ENCODE measurements at regions not wholly inside any gene's neighbourhood (a gene's known extent, or its start where the extent isn't known, plus 50 kb on each side); places are given as distances from the start of the nearest gene placed in this dataset.

DNA sequence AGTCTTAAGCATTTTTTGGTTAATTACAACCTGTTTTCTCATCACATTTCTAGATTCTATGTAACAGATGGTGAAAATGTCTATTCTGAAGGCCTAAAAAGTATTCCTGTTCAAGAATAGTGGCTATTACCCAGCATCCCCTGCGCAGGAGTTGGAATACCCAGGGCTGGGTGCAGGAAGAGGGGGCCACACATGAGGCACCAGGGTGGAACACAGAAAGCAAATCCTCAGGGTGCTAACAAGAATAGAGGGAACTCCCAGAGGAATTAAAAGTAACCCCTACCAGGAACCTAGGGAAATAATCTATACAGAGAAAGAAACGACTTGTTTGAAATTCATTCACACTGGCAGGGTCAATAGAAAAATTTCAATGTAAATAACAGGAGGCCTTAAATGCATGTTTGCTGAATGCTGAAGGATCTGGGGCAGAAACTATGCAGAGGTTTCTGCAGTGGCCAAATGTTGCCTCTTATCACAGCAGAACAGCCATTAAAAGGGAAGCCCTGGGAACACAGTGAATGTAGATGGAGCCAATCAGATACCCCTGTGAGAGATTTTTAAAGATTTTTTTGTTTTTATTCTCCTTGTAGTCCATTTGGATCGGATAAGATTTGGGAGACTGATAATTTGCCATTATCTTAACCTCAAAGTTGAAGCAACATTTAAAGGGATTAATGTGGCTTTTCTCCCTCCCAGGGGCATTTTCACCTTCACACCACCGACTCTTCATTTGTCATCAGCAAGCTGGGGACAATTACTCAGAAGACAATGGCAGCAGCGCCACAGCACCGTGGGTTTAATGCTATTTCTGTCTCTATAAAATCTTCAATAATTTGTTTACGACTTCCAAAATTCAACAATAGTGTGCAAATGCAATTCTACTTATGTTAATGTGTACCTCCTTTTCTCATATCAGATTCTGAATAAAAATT, 196.0 kb upstream of the PSMD7 start:
- Histone ChIP-seq H3K4me3 (ENCODE audit: control insufficient read depth in 1 of 7, extremely low read depth in 1 of 7, insufficient read depth in 4 of 7, low read depth in 2 of 7, low read length in 6 of 7) (no peak overlapping the region), H3K9me3 (ENCODE audit: control extremely low read depth in 1 of 5, control insufficient read depth in 4 of 5, insufficient read depth in 2 of 5, low read depth in 1 of 5, low read length in 4 of 5) (no peaks in the 10 kb centered on the region), H3K27ac (ENCODE audit: insufficient read depth in 1 of 2, low read depth in 1 of 2, low read length in 2 of 2, poor library complexity in 1 of 2, severe bottlenecking in 2 of 2) (no peak overlapping the region), H3K4me1 (ENCODE audit: control extremely low read depth in 1 of 4, control insufficient read depth in 4 of 4, insufficient read depth in 4 of 4, low read length in 3 of 4) (no peaks in the 10 kb centered on the region), H3K36me3 (ENCODE audit: control insufficient read depth in 4 of 4, insufficient read depth in 4 of 4, low read length in 3 of 4) (no peaks in the 10 kb centered on the region), H3K27me3 (replicated peaks in 2 of 5; ENCODE audit: control insufficient read depth in 4 of 5, insufficient read depth in 5 of 5, low read length in 4 of 5) (no peaks in the 10 kb centered on the region)
- CTCF ChIA-PET, result no interaction called here
- POLR2A ChIA-PET, result no interaction called here
- peak in 1 of 3 donors; percentile 20 for DNase-seq
- WGBS (ENCODE audit: insufficient coverage), result 58% methylated on average over 2 of the region's 7 CpGs

- no peaks in the 10 kb centered on the region for H3K9me3 ChIP-seq (ENCODE audit: control extremely low read depth in 1 of 5, control insufficient read depth in 4 of 5, insufficient read depth in 2 of 5, low read depth in 1 of 5, low read length in 4 of 5)
- WGBS (ENCODE audit: insufficient coverage), result 94% methylated on average over 5 of the region's 8 CpGs
- POLR2A ChIA-PET, result no interaction called here
Observed at GRCh38 chr16:74099530-74099929, 197.1 kb upstream of the PSMD7 start.

GRCh38 chr16:74094962-74095361, 201.7 kb upstream of the PSMD7 start:
- H3K4me3 ChIP-seq (ENCODE audit: control insufficient read depth in 1 of 7, extremely low read depth in 1 of 7, insufficient read depth in 4 of 7, low read depth in 2 of 7, low read length in 6 of 7), result no peak overlapping the region
- H3K27ac ChIP-seq (ENCODE audit: insufficient read depth in 1 of 2, low read depth in 1 of 2, low read length in 2 of 2, poor library complexity in 1 of 2, severe bottlenecking in 2 of 2), result no peak overlapping the region
- H3K36me3 ChIP-seq (ENCODE audit: control insufficient read depth in 4 of 4, insufficient read depth in 4 of 4, low read length in 3 of 4), result no peaks in the 10 kb centered on the region
- POLR2A ChIA-PET, result no interaction called here
- no peaks in the 10 kb centered on the region for H3K9me3 ChIP-seq (ENCODE audit: control extremely low read depth in 1 of 5, control insufficient read depth in 4 of 5, insufficient read depth in 2 of 5, low read depth in 1 of 5, low read length in 4 of 5)
- peak in 1 of 3 donors; percentile 25 for DNase-seq
- CTCF ChIA-PET, result interaction anchor here (0.6 kb wide), 2 partner anchors 11 to 30 kb away, joined by 3 read pairs; no protein-coding TSS in a partner anchor
- no peaks in the 10 kb centered on the region for H3K27me3 ChIP-seq (replicated peaks in 2 of 5; ENCODE audit: control insufficient read depth in 4 of 5, insufficient read depth in 5 of 5, low read length in 4 of 5)
- WGBS (ENCODE audit: insufficient coverage), result 100% methylated on average over 1 of the region's 1 CpG
- peaks cover 0 to 4% (median 0%) of the 10 kb centered on the region in 4 experiments for H3K4me1 ChIP-seq (ENCODE audit: control extremely low read depth in 1 of 4, control insufficient read depth in 4 of 4, insufficient read depth in 4 of 4, low read length in 3 of 4)

More at GRCh38 chr16:74099530-74099929, 197.1 kb upstream of the PSMD7 start:
- no peaks in the 10 kb centered on the region for H3K36me3 ChIP-seq (ENCODE audit: control insufficient read depth in 4 of 4, insufficient read depth in 4 of 4, low read length in 3 of 4)
- DNase-seq, result no peak
- CTCF ChIA-PET, result no interaction called here
- no peak overlapping the region for H3K4me3 ChIP-seq (ENCODE audit: control insufficient read depth in 1 of 7, extremely low read depth in 1 of 7, insufficient read depth in 4 of 7, low read depth in 2 of 7, low read length in 6 of 7)
- peaks cover 0 to 2% (median 0%) of the 10 kb centered on the region in 4 experiments for H3K4me1 ChIP-seq (ENCODE audit: control extremely low read depth in 1 of 4, control insufficient read depth in 4 of 4, insufficient read depth in 4 of 4, low read length in 3 of 4)
- no peaks in the 10 kb centered on the region for H3K27me3 ChIP-seq (replicated peaks in 2 of 5; ENCODE audit: control insufficient read depth in 4 of 5, insufficient read depth in 5 of 5, low read length in 4 of 5)
- H3K27ac ChIP-seq (ENCODE audit: insufficient read depth in 1 of 2, low read depth in 1 of 2, low read length in 2 of 2, poor library complexity in 1 of 2, severe bottlenecking in 2 of 2), result no peak overlapping the region

- H3K27me3 ChIP-seq (replicated peaks in 2 of 5; ENCODE audit: control insufficient read depth in 4 of 5, insufficient read depth in 5 of 5, low read length in 4 of 5), result no peaks in the 10 kb centered on the region
- no peak overlapping the region for H3K27ac ChIP-seq (ENCODE audit: insufficient read depth in 1 of 2, low read depth in 1 of 2, low read length in 2 of 2, poor library complexity in 1 of 2, severe bottlenecking in 2 of 2)
- ChIA-PET POLR2A (no interaction called here), CTCF (interaction anchor here (0.6 kb wide), 1 partner anchor 10 kb away, joined by 3 read pairs; no protein-coding TSS in a partner anchor)
- no peaks in the 10 kb centered on the region for H3K9me3 ChIP-seq (ENCODE audit: control extremely low read depth in 1 of 5, control insufficient read depth in 4 of 5, insufficient read depth in 2 of 5, low read depth in 1 of 5, low read length in 4 of 5)
- no peak overlapping the region for H3K4me3 ChIP-seq (ENCODE audit: control insufficient read depth in 1 of 7, extremely low read depth in 1 of 7, insufficient read depth in 4 of 7, low read depth in 2 of 7, low read length in 6 of 7)
- H3K4me1 ChIP-seq (ENCODE audit: control extremely low read depth in 1 of 4, control insufficient read depth in 4 of 4, insufficient read depth in 4 of 4, low read length in 3 of 4), result peaks cover 0 to 4% (median 0%) of the 10 kb centered on the region in 4 experiments
- 90% methylated on average over 1 of the region's 4 CpGs for WGBS (ENCODE audit: insufficient coverage)
- DNase-seq, result no peak
- H3K36me3 ChIP-seq (ENCODE audit: control insufficient read depth in 4 of 4, insufficient read depth in 4 of 4, low read length in 3 of 4), result no peaks in the 10 kb centered on the region
Observed at GRCh38 chr16:74094514-74094913, 202.1 kb upstream of the PSMD7 start.

DNA sequence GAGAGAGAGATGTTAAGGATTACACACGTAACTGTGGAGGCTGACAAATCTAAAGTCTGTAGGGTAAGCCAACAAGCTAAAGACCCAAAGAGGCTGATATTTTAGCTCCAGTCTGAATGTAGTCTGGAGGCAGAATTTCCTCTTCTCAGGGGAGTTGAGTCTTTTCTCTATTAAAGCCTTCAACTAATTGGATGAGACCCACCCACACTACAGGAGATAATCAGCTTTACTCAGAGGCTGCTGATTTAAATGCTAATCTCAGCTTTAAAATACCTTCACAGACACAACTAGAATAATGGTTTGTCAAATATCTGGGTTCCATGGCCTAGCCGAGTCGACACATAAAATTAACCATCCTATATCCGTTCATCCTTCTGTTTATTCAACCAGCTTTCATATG, 204.3 kb upstream of the PSMD7 start:
- Histone ChIP-seq H3K4me3 (ENCODE audit: control insufficient read depth in 1 of 7, extremely low read depth in 1 of 7, insufficient read depth in 4 of 7, low read depth in 2 of 7, low read length in 6 of 7) (no peak overlapping the region), H3K36me3 (ENCODE audit: control insufficient read depth in 4 of 4, insufficient read depth in 4 of 4, low read length in 3 of 4) (no peaks in the 10 kb centered on the region), H3K27ac (ENCODE audit: insufficient read depth in 1 of 2, low read depth in 1 of 2, low read length in 2 of 2, poor library complexity in 1 of 2, severe bottlenecking in 2 of 2) (no peak overlapping the region), H3K27me3 (replicated peaks in 2 of 5; ENCODE audit: control insufficient read depth in 4 of 5, insufficient read depth in 5 of 5, low read length in 4 of 5) (no peaks in the 10 kb centered on the region), H3K9me3 (ENCODE audit: control extremely low read depth in 1 of 5, control insufficient read depth in 4 of 5, insufficient read depth in 2 of 5, low read depth in 1 of 5, low read length in 4 of 5) (no peaks in the 10 kb centered on the region), H3K4me1 (ENCODE audit: control extremely low read depth in 1 of 4, control insufficient read depth in 4 of 4, insufficient read depth in 4 of 4, low read length in 3 of 4) (peaks cover 0 to 4% (median 0%) of the 10 kb centered on the region in 4 experiments)
- ChIA-PET CTCF (interaction anchor here (1.4 kb wide), 1 partner anchor 16 kb away, joined by 4 read pairs; no protein-coding TSS in a partner anchor), POLR2A (interaction anchor here (0.6 kb wide), 1 partner anchor 1626 kb away, joined by 4 read pairs; no protein-coding TSS in a partner anchor)
- no CpG with 5 or more reads among the region's 4 CpGs for WGBS (ENCODE audit: insufficient coverage)
- no peak for DNase-seq

DNA sequence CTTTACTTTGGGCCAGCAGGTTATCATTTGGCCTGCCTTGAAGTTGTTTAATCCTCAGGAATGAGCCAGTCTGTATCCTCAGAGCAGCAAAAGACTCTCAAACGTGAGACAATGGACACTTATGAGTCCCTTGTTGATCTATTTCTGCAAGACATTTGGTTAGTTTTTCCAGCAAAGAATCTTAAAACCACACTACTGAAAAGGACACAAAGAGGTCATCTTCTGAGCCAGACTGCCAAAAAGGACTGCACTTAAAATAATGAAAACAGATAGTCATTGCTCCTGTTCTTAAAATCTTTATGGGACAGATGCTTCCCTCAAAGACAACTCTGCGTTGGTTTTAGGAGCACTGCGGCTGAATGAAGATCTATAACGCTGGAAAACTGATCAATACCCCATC, 205.7 kb upstream of the PSMD7 start:
- CTCF ChIA-PET, result no interaction called here

GRCh38 chr16:74083541-74083940, 213.1 kb upstream of the PSMD7 start:
- Histone ChIP-seq H3K27ac (ENCODE audit: insufficient read depth in 1 of 2, low read depth in 1 of 2, low read length in 2 of 2, poor library complexity in 1 of 2, severe bottlenecking in 2 of 2) (no peak overlapping the region), H3K4me1 (ENCODE audit: control extremely low read depth in 1 of 4, control insufficient read depth in 4 of 4, insufficient read depth in 4 of 4, low read length in 3 of 4) (peaks cover 0 to 10% (median 5%) of the 10 kb centered on the region in 4 experiments), H3K4me3 (ENCODE audit: control insufficient read depth in 1 of 7, extremely low read depth in 1 of 7, insufficient read depth in 4 of 7, low read depth in 2 of 7, low read length in 6 of 7) (no peak overlapping the region), H3K36me3 (ENCODE audit: control insufficient read depth in 4 of 4, insufficient read depth in 4 of 4, low read length in 3 of 4) (no peaks in the 10 kb centered on the region), H3K27me3 (replicated peaks in 2 of 5; ENCODE audit: control insufficient read depth in 4 of 5, insufficient read depth in 5 of 5, low read length in 4 of 5) (no peaks in the 10 kb centered on the region), H3K9me3 (ENCODE audit: control extremely low read depth in 1 of 5, control insufficient read depth in 4 of 5, insufficient read depth in 2 of 5, low read depth in 1 of 5, low read length in 4 of 5) (no peaks in the 10 kb centered on the region)
- ChIA-PET CTCF (interaction anchor here (1.7 kb wide), 1 partner anchor 48 kb away, joined by 3 read pairs; no protein-coding TSS in a partner anchor), POLR2A (no interaction called here)
- WGBS (ENCODE audit: insufficient coverage), result no CpG with 5 or more reads among the region's 3 CpGs
- no peak for DNase-seq

More for the DNA sequence above, 205.7 kb upstream of the PSMD7 start:
- Histone ChIP-seq H3K27ac (ENCODE audit: insufficient read depth in 1 of 2, low read depth in 1 of 2, low read length in 2 of 2, poor library complexity in 1 of 2, severe bottlenecking in 2 of 2) (no peak overlapping the region), H3K4me1 (ENCODE audit: control extremely low read depth in 1 of 4, control insufficient read depth in 4 of 4, insufficient read depth in 4 of 4, low read length in 3 of 4) (peaks cover 0 to 4% (median 0%) of the 10 kb centered on the region in 4 experiments), H3K9me3 (ENCODE audit: control extremely low read depth in 1 of 5, control insufficient read depth in 4 of 5, insufficient read depth in 2 of 5, low read depth in 1 of 5, low read length in 4 of 5) (no peaks in the 10 kb centered on the region), H3K27me3 (replicated peaks in 2 of 5; ENCODE audit: control insufficient read depth in 4 of 5, insufficient read depth in 5 of 5, low read length in 4 of 5) (no peaks in the 10 kb centered on the region), H3K4me3 (ENCODE audit: control insufficient read depth in 1 of 7, extremely low read depth in 1 of 7, insufficient read depth in 4 of 7, low read depth in 2 of 7, low read length in 6 of 7) (no peak overlapping the region), H3K36me3 (ENCODE audit: control insufficient read depth in 4 of 4, insufficient read depth in 4 of 4, low read length in 3 of 4) (no peaks in the 10 kb centered on the region)
- POLR2A ChIA-PET, result no interaction called here
- WGBS (ENCODE audit: insufficient coverage), result 83% methylated on average over 2 of the region's 4 CpGs
- DNase-seq, result no peak

All from common myeloid progenitor, CD34-positive (primary cell).